ENCODE measurements at regions not wholly inside any gene's neighbourhood (a gene's known extent, or its start where the extent isn't known, plus 50 kb on each side); places are given as distances from the start of the nearest gene placed in this dataset.

DNA sequence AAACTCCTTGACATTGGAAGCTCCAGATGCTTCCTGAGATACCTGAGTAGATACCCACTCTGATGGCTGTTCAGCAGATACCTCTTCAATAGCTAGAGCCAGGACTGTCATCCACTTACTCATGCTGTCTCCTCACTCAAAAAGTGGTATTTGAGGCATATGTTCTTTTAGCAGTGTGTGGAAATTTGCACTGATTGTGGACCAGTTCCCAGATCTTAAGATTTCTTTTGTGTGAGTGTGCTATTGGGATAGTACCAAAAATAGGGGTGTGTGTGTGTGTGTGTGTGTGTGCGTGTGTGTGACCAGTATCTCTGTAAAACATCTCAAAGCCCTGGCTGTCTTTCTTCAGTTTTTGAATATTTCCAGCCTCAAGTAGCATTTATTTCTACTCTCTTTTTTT is 108.3 kb downstream of the SLITRK5 start:
- no peaks in the 10 kb centered on the region for H3K36me3 ChIP-seq
- ATAC-seq (no peak), DNase-seq (no peak), FAIRE-seq (no peak)
- H3K9me3 ChIP-seq = no peaks in the 10 kb centered on the region
- no peak overlapping the region for H3K4me3 ChIP-seq
- WGBS, 2 donors = 64 to 85% methylated on average over 1 of the region's 1 CpG
- no peak overlapping the region for H3K27ac ChIP-seq
- no peaks in the 10 kb centered on the region for H3K27me3 ChIP-seq
- H3K4me1 ChIP-seq = no peaks in the 10 kb centered on the region
- intact Hi-C loops (cut with DNase I) = no loop called here
- TF ChIP-seq, protein P1, sequence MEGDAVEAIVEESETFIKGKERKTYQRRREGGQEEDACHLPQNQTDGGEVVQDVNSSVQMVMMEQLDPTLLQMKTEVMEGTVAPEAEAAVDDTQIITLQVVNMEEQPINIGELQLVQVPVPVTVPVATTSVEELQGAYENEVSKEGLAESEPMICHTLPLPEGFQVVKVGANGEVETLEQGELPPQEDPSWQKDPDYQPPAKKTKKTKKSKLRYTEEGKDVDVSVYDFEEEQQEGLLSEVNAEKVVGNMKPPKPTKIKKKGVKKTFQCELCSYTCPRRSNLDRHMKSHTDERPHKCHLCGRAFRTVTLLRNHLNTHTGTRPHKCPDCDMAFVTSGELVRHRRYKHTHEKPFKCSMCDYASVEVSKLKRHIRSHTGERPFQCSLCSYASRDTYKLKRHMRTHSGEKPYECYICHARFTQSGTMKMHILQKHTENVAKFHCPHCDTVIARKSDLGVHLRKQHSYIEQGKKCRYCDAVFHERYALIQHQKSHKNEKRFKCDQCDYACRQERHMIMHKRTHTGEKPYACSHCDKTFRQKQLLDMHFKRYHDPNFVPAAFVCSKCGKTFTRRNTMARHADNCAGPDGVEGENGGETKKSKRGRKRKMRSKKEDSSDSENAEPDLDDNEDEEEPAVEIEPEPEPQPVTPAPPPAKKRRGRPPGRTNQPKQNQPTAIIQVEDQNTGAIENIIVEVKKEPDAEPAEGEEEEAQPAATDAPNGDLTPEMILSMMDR (IDR thresholded peaks at IDR 0.05) = no peak

DNA sequence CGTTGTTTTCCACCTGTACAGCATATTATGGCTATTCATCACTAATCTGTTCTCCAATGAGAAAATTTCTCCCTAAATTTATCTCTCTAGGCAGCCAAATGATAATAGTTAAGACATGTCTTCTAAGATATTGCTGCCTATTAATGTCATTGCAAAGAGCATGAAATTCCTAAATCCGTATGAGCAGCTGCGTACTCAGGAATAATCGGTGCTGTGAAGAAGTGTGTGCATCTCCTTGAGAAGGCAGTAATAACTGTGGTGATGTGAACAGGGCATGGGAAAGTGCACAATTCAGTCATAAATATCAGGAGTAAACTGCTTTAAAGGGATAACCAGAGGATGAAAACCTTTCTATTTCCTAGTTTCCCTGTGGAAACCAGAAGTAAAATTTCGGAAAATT is 112.2 kb downstream of the SLITRK5 start:
- DNase-seq = no peak
- TF ChIP-seq, protein P1 (IDR thresholded peaks at IDR 0.05) = no peak
- FAIRE-seq = no peak
- no peaks in the 10 kb centered on the region for H3K36me3 ChIP-seq
- WGBS, 2 donors = 73 to 86% methylated on average over 5 of the region's 5 CpGs
- H3K27me3 ChIP-seq = no peaks in the 10 kb centered on the region
- H3K4me3 ChIP-seq = no peak overlapping the region
- ATAC-seq = no peak
- intact Hi-C loops (cut with DNase I) = no loop called here
- H3K27ac ChIP-seq = no peak overlapping the region
- no peaks in the 10 kb centered on the region for H3K4me1 ChIP-seq
- no peaks in the 10 kb centered on the region for H3K9me3 ChIP-seq

DNA sequence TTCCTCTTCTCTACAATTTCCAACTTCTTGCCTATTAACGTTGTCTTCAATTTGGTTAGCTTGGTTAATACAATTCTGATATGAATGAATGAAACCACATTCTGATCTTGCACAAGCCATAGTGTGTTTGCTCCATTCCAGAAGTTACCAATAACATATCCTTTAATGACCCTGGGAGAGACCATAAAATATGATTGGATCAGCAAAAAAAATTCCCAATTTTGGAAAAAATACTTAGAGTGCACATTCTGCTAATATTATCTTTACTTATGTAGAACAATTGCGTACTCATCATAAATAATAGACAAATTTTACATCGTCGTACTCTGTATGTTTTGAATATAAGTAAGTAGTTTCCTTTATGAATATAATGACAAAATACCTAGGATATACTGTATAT is 117.2 kb downstream of the SLITRK5 start:
- Histone ChIP-seq H3K27me3 (no peaks in the 10 kb centered on the region), H3K9me3 (no peaks in the 10 kb centered on the region), H3K36me3 (no peaks in the 10 kb centered on the region), H3K27ac (no peak overlapping the region), H3K4me1 (no peaks in the 10 kb centered on the region), H3K4me3 (no peak overlapping the region)
- DNase-seq = no peak
- no peak for ATAC-seq
- intact Hi-C loops (cut with DNase I) = no loop called here
- FAIRE-seq = no peak
- TF ChIP-seq, protein P1 (IDR thresholded peaks at IDR 0.05) = no peak
- 78 to 81% methylated on average over 4 of the region's 4 CpGs for WGBS, 2 donors

DNA sequence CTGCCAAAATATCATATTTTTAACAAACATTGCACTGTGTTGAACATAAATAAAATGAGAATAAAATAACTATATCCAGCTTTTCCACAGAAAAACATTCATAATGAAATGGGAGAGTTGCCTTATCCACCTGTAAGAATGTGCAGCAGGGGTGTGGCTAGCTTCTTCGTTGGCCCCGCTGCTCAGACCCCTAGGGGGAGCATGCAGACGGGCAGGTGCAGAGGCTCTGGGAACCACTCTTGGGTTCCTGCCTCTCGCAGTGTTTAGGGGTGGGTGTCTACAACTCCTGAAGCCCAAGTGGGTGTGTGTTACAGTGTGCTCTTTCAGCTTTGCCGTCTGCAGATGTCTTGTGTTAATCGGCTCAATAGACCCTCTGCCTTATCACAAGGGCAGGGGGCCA is 121.7 kb downstream of the SLITRK5 start:
- DNase-seq (peak in 2 of 6 donors; percentile 25 to 28), ATAC-seq (no peak), FAIRE-seq (no peak)
- H3K27me3 ChIP-seq = no peaks in the 10 kb centered on the region
- no peak overlapping the region for H3K4me3 ChIP-seq
- H3K9me3 ChIP-seq = no peaks in the 10 kb centered on the region
- intact Hi-C loops (cut with DNase I) = no loop called here
- no peaks in the 10 kb centered on the region for H3K4me1 ChIP-seq
- H3K36me3 ChIP-seq = no peaks in the 10 kb centered on the region
- 51 to 67% methylated on average over 6 of the region's 6 CpGs for WGBS, 2 donors
- TF ChIP-seq, protein P1 (IDR thresholded peaks at IDR 0.05) = no peak
- no peak overlapping the region for H3K27ac ChIP-seq

DNA sequence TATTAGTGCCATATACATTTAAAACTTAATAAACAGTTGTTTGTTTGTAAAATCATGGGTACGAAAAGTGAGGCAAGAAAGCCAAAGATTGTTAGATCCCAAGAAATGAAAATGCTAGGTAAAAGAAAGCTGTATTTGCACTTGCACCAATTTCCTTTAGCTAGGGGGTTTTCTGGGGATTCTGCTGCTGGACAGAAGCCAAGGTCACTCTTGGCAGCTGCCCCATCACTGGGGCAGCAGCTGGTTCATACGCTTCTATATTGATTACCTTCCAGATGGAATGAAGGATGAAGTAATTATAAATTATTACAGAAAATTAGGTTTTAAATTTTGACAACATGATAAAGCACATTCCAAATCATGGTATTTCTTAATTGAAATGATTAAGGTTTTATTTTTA is 127.4 kb downstream of the SLITRK5 start:
- ATAC-seq (peak in 1 of 4 donors; percentile 44), FAIRE-seq (no peak), DNase-seq (peak in 3 of 6 donors; percentile 2 to 45 (median 19))
- TF ChIP-seq, protein P1 (IDR thresholded peaks at IDR 0.05) = no peak
- Histone ChIP-seq H3K27me3 (no peaks in the 10 kb centered on the region), H3K36me3 (no peaks in the 10 kb centered on the region), H3K27ac (no peak overlapping the region), H3K9me3 (no peaks in the 10 kb centered on the region), H3K4me3 (no peak overlapping the region), H3K4me1 (no peaks in the 10 kb centered on the region)
- intact Hi-C loops (cut with DNase I) = no loop called here
- 30 to 35% methylated on average over 2 of the region's 2 CpGs for WGBS, 2 donors
